Activated CD4-positive, alpha-beta T cell treated with anti-CD3 and anti-CD28 coated beads, Interleukin-2, amount 10 ng/mL, durations not matched to agents 24 days and 14 days (primary cell): ENCODE measurements at regions not wholly inside any gene's neighbourhood (a gene's known extent, or its start where the extent isn't known, plus 50 kb on each side); places are given as distances from the start of the nearest gene placed in this dataset.
A peak's percentile ranks its signal among the peaks of the same experiment; 100 is the strongest.

Experiments used
- DNase-seq: peaks from one replicate; pipeline ENCODE4 v3.0.0; 2022
- H3K27ac Mint-ChIP-seq: one replicate; pipeline ENCODE4 v1.8.0; 2022; ENCODE audit warnings: mild to moderate bottlenecking, mixed read lengths
- H3K27me3 Mint-ChIP-seq: one replicate; pipeline ENCODE4 v1.8.0; 2022; ENCODE audit warnings: mixed read lengths
- H3K36me3 Mint-ChIP-seq: one replicate; pipeline ENCODE4 v1.8.0; 2022; ENCODE audit warnings: low read depth, mild to moderate bottlenecking, mixed read lengths
- H3K4me1 Mint-ChIP-seq: one replicate; pipeline ENCODE4 v1.8.0; 2021; ENCODE audit warnings: mixed read lengths
- H3K4me3 Mint-ChIP-seq: one replicate; pipeline ENCODE4 v1.8.0; 2022; ENCODE audit warnings: mild to moderate bottlenecking, moderate library complexity, mixed read lengths
- H3K9me3 Mint-ChIP-seq: one replicate; pipeline ENCODE4 v1.8.0; 2021; ENCODE audit warnings: mixed read lengths
- intact Hi-C: fragments of 100-400 bp; cut with micrococcal nuclease; formaldehyde crosslinking; loops from one replicate; pipeline ENCODE4 v1.15.1; 2023

- H3K36me3 Mint-ChIP-seq = no peaks in the 10 kb centered on the region
- intact Hi-C loops = no loop called here
- no peak for DNase-seq
- H3K4me1 Mint-ChIP-seq = peaks cover under 1% of the 10 kb centered on the region
- H3K9me3 Mint-ChIP-seq = no peaks in the 10 kb centered on the region
- H3K4me3 Mint-ChIP-seq = no peak overlapping the region
- no peak overlapping the region for H3K27ac Mint-ChIP-seq
- H3K27me3 Mint-ChIP-seq = peaks cover 19% of the 10 kb centered on the region
Observed at GRCh38 chr15:94620632-94621031, 389.3 kb downstream of the MCTP2 start.

DNA sequence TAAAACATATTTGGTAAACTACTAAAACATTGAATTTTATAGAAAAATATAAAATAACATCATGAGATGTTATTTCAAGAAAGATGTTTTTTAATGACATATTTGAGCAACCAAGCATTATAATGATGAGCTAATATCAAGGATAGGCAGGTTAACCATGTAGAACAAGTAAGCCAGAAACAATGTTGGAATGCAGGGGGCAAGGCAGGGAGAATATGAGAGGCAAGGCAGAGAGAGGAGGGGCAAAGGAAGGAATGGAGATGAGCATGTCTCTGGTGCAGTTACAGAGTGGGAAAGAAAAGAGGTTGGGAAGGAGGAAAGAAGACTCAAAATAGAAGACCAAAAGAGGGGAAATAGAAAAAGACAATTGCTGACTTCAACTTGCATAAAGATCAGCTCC, 390.4 kb downstream of the MCTP2 start:
- no peak overlapping the region for H3K27ac Mint-ChIP-seq
- intact Hi-C loops = no loop called here
- H3K4me3 Mint-ChIP-seq = no peak overlapping the region
- peaks cover 18% of the 10 kb centered on the region for H3K27me3 Mint-ChIP-seq
- no peaks in the 10 kb centered on the region for H3K4me1 Mint-ChIP-seq
- H3K36me3 Mint-ChIP-seq = no peaks in the 10 kb centered on the region
- no peak for DNase-seq
- H3K9me3 Mint-ChIP-seq = no peaks in the 10 kb centered on the region

DNA sequence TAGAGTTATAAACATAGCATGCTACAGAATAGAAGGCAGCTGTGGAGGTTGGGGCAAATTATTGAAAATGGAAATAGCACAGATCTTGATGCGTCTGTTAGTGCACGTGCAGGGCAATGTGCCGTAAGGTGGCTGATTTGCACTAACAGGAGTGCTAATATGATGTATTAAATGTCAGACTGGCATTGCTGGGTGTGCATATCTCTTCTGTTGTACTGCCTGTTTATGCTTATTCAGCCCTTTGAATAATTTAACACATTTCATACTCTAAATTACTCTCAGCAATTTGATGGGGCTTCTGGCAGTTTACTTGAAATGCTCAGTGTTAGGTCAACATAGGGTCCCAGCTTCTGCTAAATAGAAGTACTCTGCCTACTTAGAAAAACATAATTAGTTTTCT, 395.6 kb downstream of the MCTP2 start:
- H3K4me1 Mint-ChIP-seq = peaks cover 10% of the 10 kb centered on the region
- H3K27me3 Mint-ChIP-seq = peaks cover 18% of the 10 kb centered on the region
- no peaks in the 10 kb centered on the region for H3K36me3 Mint-ChIP-seq
- intact Hi-C loops = no loop called here
- H3K9me3 Mint-ChIP-seq = no peaks in the 10 kb centered on the region
- H3K4me3 Mint-ChIP-seq = no peak overlapping the region
- no peak overlapping the region for H3K27ac Mint-ChIP-seq
- DNase-seq = peak; percentile 32

- DNase-seq = peak; percentile 64
- no peak overlapping the region for H3K27ac Mint-ChIP-seq
- no peaks in the 10 kb centered on the region for H3K9me3 Mint-ChIP-seq
- H3K4me3 Mint-ChIP-seq = peak overlapping the region; percentile 38
- no peaks in the 10 kb centered on the region for H3K36me3 Mint-ChIP-seq
- intact Hi-C loops = no loop called here
- H3K27me3 Mint-ChIP-seq = peaks cover 42% of the 10 kb centered on the region
- peaks cover 19% of the 10 kb centered on the region for H3K4me1 Mint-ChIP-seq
Observed at GRCh38 chr15:94631608-94632007, 400.2 kb downstream of the MCTP2 start.

DNA sequence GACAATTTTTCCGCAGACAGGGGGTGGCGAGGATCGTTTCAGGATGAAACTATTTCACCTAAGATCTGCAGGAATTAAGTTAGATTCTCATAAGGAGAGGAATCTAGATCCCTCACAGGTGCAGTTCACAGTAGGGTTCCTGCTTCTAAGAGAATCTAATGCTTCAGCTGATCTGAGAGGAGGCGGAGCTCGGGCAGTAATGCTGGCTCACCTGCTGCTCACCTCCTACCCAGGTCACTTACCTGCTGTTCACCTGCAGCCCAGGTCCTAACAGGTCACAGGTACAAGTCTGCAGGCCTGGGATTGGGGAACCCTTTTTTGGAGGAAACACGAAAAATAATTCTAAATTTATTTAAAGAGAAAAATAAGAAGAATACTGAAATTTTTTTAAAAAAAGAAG, 406.8 kb downstream of the MCTP2 start:
- H3K27me3 Mint-ChIP-seq = peaks cover 57% of the 10 kb centered on the region
- H3K9me3 Mint-ChIP-seq = no peaks in the 10 kb centered on the region
- DNase-seq = peak; percentile 32
- intact Hi-C loops = no loop called here
- peaks cover 2% of the 10 kb centered on the region for H3K4me1 Mint-ChIP-seq
- H3K36me3 Mint-ChIP-seq = no peaks in the 10 kb centered on the region
- no peak overlapping the region for H3K4me3 Mint-ChIP-seq
- H3K27ac Mint-ChIP-seq = no peak overlapping the region

DNA sequence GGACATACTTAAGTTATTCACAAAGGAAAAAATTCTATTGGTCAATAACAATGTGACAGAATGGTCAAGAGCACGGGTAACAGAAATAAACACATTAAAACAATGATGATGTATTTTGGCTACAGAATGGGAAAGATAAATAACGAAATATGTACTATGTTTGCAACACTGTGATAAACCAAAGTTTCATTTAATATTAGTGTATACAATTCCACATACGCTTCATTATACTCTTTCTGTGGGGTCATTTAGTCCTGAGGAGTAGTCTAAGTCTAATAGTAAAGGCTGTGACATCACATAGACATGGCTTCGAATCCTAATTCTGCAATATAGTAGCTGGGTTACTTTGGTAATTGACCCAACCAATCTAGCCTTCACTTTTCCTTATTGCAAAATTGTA, 408.3 kb downstream of the MCTP2 start:
- intact Hi-C loops = no loop called here
- Mint-ChIP-seq H3K27me3 (peaks cover 54% of the 10 kb centered on the region), H3K36me3 (no peaks in the 10 kb centered on the region)

DNA sequence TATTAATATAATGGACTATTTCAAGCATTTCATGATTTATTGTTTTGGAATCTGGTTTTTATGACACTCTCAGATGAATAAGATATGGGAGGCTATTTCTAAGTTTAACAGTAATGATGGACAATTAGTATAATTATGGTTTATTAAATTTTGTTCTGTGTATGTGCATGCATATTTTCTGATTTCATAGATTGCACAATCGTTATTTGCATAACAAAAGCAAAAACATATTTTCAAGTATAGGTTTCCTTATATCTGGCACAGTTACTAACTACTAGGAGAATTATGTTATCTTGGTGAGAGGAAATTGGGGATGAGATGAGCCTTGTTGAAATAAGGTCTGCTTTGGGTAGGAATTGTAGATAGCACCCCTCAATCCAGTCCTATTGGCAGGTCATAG, 413.1 kb downstream of the MCTP2 start:
- Mint-ChIP-seq H3K27ac (no peak overlapping the region), H3K4me1 (no peaks in the 10 kb centered on the region), H3K9me3 (no peaks in the 10 kb centered on the region), H3K36me3 (no peaks in the 10 kb centered on the region), H3K27me3 (peaks cover 49% of the 10 kb centered on the region), H3K4me3 (no peak overlapping the region)
- no peak for DNase-seq
- intact Hi-C loops = no loop called here

More for the DNA sequence above, 408.3 kb downstream of the MCTP2 start:
- Mint-ChIP-seq H3K4me1 (peaks cover 2% of the 10 kb centered on the region), H3K4me3 (no peak overlapping the region), H3K9me3 (no peaks in the 10 kb centered on the region), H3K27ac (no peak overlapping the region)
- peak; percentile 15 for DNase-seq

- peaks cover 39% of the 10 kb centered on the region for H3K27me3 Mint-ChIP-seq
- peak; percentile 28 for DNase-seq
- no peaks in the 10 kb centered on the region for H3K4me1 Mint-ChIP-seq
- intact Hi-C loops = no loop called here
- no peak overlapping the region for H3K4me3 Mint-ChIP-seq
- H3K36me3 Mint-ChIP-seq = no peaks in the 10 kb centered on the region
- H3K27ac Mint-ChIP-seq = no peak overlapping the region
- H3K9me3 Mint-ChIP-seq = no peaks in the 10 kb centered on the region
Observed at GRCh38 chr15:94653071-94653470, 421.7 kb downstream of the MCTP2 start.

DNA sequence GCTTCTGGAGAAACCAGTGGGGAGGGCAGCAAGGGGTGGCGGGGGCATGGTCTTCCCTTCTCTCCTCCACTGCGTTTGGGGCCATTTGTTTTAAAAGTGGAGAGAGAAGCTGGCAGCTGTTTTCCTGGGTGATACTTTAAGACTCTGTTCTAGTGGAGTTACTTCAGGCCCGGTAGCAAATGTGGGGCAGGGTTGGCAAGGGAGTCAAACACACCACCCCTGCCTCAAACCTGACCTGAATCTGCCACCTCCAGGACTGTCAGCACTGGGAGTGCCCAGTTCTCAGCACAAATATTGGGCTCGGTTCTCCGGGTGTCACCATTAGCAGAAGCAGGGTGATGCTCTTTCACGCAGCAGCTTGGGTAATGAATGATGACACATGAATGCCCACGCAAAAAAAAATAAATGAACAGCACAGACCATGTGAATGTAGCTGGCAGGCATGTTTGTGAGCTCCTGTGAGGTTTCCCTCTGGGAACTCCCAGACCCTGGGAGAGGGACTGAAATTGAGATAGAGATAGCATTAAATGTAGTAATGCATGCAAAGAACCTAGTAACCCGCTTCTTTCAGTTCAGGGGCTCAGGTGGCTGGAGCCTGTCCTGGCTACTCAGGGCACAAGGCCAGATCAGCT, 424.0 kb downstream of the MCTP2 start:
- H3K9me3 Mint-ChIP-seq = no peaks in the 10 kb centered on the region
- H3K27me3 Mint-ChIP-seq = peaks cover 37% of the 10 kb centered on the region
- no peaks in the 10 kb centered on the region for H3K4me1 Mint-ChIP-seq
- no peaks in the 10 kb centered on the region for H3K36me3 Mint-ChIP-seq
- DNase-seq = peak; percentile 40
- intact Hi-C loops = no loop called here
- H3K4me3 Mint-ChIP-seq = no peak overlapping the region
- H3K27ac Mint-ChIP-seq = no peak overlapping the region

DNA sequence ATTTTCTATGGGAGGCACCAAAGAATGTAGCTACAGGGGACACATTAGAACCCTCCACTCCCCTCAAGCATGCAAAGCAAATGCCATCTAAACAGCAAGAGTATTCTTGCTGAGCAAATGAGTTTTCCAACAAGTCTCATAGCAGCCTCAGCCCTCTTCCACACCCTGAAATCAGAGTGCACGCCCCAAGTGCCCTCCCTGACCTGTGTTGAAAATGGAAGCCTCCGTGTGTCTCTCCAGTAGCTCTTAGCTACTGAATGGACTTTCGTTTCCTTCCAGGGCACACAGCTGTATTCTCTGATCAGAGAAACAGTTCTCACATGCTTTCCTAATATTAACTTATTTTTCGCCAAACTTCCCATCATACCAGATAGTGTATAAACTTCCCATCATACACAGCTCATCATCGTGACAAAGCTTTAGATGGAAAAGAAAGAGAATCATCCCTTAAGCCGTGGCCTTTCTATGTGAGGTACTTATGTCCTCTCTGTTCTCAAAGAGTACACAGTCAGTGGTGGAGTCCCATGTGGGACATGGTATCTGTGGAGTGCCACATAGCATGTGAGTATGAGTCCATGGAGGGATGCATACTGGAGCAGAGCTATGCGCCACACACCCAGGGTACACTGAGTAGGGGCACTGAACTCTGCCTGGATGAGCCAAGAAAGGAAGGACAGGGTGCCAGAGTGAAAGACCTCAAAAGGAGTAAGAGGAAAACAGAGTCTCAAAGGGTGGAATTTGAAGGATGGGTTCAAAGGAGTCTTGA, 434.5 kb downstream of the MCTP2 start:
- intact Hi-C loops = no loop called here
- no peak for DNase-seq
- H3K9me3 Mint-ChIP-seq = no peaks in the 10 kb centered on the region
- no peaks in the 10 kb centered on the region for H3K36me3 Mint-ChIP-seq
- no peaks in the 10 kb centered on the region for H3K4me1 Mint-ChIP-seq
- peaks cover 50% of the 10 kb centered on the region for H3K27me3 Mint-ChIP-seq
- no peak overlapping the region for H3K27ac Mint-ChIP-seq
- no peak overlapping the region for H3K4me3 Mint-ChIP-seq

DNA sequence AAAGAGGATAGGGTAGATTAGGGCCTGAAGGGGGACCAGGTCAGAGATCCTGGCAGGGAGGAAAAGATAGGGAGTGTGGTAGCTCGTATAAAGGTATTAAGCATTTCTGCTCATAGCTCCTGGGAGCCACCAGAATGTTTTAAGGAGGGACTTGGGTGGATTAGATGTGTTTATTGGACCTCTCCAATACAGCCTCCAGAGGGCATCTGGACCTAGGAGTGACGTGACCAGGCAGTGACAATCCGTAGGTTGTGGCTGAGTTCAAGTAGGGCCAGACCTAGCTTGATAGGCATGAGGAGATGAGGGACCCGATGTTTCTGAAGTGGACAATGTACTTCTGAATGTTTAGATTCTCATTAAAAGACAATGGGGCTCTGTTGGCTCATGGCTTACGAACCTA, 435.2 kb downstream of the MCTP2 start:
- H3K9me3 Mint-ChIP-seq = no peaks in the 10 kb centered on the region
- intact Hi-C loops = no loop called here
- no peak overlapping the region for H3K4me3 Mint-ChIP-seq
- H3K4me1 Mint-ChIP-seq = no peaks in the 10 kb centered on the region
- no peaks in the 10 kb centered on the region for H3K36me3 Mint-ChIP-seq
- H3K27ac Mint-ChIP-seq = no peak overlapping the region
- H3K27me3 Mint-ChIP-seq = peaks cover 50% of the 10 kb centered on the region
- DNase-seq = no peak

DNA sequence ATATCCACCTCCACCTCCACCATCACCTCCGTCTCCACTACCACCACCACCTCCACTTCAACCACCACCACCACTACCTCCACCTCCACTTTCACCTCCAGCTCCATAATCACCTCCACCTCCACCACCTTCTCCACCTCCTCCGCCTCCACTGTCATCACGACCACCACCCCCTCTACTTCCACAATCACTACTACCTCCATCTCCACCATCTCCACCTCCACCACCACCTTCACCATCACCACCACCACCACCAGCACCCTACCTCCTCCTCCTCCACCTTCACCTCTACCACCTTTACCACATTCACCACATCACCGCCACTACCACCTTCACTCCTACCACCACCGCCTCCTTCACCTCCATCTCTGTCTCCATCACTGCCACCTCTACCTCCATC, 435.7 kb downstream of the MCTP2 start:
- no peak overlapping the region for H3K27ac Mint-ChIP-seq
- H3K27me3 Mint-ChIP-seq = peaks cover 52% of the 10 kb centered on the region

DNA sequence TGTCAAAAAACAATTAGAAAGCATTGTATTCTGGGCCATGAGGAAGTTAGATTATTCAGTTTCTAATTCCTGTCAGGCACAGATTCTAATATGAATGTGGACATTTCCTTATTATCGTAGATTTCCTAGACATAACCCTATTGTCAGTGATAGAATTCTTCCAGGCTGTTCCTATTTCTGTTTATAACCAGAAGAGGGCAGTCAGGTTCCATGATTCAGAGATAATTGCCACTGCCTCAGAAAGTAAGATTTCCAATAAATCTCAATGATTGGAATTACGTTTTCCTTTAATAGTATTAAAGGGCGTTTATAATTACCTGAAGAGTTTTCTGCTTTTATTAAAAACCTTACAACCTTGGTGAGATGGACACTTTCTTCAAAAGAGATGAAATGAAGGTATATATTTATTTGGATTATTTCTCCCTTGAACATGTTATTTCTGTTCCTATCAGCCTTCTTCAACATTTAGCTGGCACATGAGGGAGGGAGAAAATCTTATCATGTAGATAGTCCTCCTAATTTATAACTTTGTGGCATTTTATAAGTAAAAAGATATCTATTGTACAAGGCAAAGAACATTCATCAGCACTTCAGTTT, 439.2 kb downstream of the MCTP2 start:
- Mint-ChIP-seq H3K27ac (no peak overlapping the region), H3K36me3 (no peaks in the 10 kb centered on the region), H3K4me1 (no peaks in the 10 kb centered on the region), H3K9me3 (no peaks in the 10 kb centered on the region), H3K27me3 (peaks cover 45% of the 10 kb centered on the region), H3K4me3 (no peak overlapping the region)
- no peak for DNase-seq
- intact Hi-C loops = loop anchor here (5.0 kb wide), 1 partner anchor 88 kb away; no protein-coding TSS in a partner anchor

More for the DNA sequence above, 435.7 kb downstream of the MCTP2 start:
- intact Hi-C loops = no loop called here
- H3K4me1 Mint-ChIP-seq = no peaks in the 10 kb centered on the region
- no peak overlapping the region for H3K4me3 Mint-ChIP-seq
- no peaks in the 10 kb centered on the region for H3K9me3 Mint-ChIP-seq
- H3K36me3 Mint-ChIP-seq = no peaks in the 10 kb centered on the region
- no peak for DNase-seq

- Mint-ChIP-seq H3K9me3 (no peaks in the 10 kb centered on the region), H3K36me3 (no peaks in the 10 kb centered on the region), H3K27me3 (peaks cover 38% of the 10 kb centered on the region), H3K4me3 (no peak overlapping the region), H3K4me1 (no peaks in the 10 kb centered on the region), H3K27ac (no peak overlapping the region)
- no peak for DNase-seq
- intact Hi-C loops = loop anchor here (5.0 kb wide), 1 partner anchor 90 kb away; no protein-coding TSS in a partner anchor
Observed at GRCh38 chr15:94671858-94672532, 440.6 kb downstream of the MCTP2 start.
